ENCODE measurements at regions not wholly inside any gene's neighbourhood (a gene's known extent, or its start where the extent isn't known, plus 50 kb on each side); places are given as distances from the start of the nearest gene placed in this dataset.
A peak's percentile ranks its signal among the peaks of the same experiment; 100 is the strongest.

DNA sequence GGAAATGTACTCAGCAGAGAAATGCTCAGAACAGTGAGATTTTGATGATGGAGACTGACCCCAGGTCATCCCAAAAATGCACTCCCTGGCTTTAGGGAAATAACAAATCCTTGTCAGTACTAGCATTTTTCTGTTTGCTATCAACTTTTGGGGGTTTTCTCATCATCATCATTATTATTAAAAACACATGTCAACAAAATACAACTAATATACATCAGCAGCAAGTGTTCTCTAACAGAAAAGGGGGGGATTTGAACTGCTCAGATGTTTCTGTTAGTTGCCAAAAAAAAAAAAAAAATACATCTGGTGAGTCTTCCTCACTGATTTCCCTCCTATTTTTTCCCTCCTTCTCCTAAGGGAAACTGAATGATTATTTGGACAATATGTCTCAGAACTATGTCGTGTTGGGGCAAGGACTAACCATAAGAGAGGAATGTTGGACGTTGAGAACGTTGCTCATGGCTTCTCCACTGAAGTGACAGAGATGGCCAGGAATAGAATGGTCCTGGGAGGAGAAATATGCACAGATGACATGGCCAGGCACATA lies 230.0 kb upstream of the MCTP2 start:
- DNase-seq = no peak

GRCh38 chr15:94000606-94001005 lies 230.8 kb upstream of the MCTP2 start:
- no peak for DNase-seq

DNA sequence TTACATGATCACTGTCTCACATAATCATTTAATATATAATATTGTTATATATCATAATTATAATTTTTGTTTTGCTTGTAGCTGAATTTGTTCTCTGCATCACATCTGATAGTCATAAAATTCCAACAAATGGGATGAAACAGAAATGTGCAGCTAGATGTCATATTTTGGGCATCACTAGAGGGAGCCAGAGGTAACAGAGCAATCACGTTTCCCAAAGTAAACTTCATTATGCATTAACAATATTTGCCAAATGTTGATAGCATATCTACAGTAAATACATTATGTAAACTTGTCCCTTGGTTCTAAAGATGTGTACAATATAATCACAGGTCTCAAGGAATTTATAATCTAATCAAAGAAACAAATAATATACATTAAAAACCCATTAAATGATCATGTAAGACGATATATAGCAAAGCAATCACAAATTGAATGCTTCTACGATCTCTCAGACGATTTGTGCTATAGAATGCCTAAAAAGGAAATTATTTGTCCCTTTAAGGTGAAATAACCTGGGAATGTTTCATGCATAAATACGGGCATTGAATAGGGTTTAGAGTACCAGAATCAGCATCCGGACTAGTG lies 234.2 kb upstream of the MCTP2 start:
- DNase-seq = no peak

DNA sequence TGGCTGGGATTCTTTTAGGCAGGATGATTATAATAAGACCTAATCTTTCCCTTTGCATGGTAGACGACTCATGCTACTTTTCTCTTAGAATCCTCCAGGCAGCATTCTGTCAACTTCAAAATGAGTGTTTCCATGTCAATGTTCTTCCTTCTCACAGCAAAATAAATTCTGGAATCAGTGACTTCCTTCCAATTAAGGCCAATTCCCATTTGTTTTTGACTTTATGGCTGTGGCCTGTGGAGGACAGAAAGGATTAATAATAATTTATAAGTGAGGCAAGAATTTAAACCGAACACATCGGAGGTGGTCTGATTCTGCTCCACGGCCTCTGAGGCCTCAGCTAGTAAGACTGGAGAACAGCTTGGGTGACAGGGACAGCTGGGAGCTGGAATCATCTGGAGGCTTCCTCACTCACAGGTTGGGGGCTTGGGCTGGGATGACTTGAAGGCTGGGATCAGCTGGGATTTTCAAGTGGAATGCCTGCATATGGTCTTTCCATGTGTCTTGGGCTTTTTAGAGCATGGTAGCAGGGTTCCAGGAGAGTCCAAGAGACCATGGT lies 241.8 kb upstream of the MCTP2 start:
- no peak for DNase-seq

GRCh38 chr15:93987068-93987467 lies 244.3 kb upstream of the MCTP2 start:
- DNase-seq = no peak

- no peak for DNase-seq
Observed at GRCh38 chr15:93986400-93986984, 244.9 kb upstream of the MCTP2 start.

GRCh38 chr15:93985925-93986324 lies 245.4 kb upstream of the MCTP2 start:
- DNase-seq = no peak

DNA sequence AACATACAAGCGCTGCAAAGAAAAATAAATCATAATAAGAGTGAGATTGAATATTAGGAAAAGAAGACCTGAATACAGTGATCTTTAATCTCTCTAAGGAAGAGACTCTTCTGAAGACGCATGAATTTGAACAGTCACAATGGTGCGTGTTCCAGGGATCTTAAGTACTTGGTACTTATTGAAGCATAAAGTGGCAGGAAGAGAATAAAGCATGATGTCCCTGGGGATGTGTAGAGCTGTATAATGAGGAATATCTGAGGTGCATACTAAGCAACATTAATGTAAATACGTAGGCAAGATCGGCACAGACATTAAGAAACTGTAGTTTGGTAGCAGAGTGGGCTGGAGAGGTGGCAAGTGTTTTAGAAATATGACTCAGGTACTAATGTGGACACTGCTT lies 246.2 kb upstream of the MCTP2 start:
- no peak for DNase-seq

DNA sequence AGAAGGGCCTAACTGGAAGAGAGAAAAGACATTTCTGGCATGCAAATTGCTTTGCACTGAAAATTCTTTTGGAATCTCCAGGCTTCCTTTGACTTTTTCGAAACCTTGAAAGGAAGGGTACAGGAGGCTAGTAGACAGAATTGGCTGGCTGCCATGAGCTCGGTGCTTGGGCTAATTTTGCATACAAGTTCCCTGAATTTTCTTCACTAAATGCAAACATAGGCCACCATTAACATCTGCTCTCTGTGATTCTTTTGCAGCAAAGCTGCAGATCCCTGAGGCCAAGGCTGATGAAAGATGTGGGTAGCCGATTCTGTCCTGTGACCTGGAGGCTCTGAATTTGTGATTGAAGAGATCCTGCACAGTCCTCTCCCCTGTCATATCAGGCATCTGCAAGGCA lies 247.8 kb upstream of the MCTP2 start:
- DNase-seq = no peak

GRCh38 chr15:93982226-93982727 lies 249.1 kb upstream of the MCTP2 start:
- DNase-seq = no peak

DNA sequence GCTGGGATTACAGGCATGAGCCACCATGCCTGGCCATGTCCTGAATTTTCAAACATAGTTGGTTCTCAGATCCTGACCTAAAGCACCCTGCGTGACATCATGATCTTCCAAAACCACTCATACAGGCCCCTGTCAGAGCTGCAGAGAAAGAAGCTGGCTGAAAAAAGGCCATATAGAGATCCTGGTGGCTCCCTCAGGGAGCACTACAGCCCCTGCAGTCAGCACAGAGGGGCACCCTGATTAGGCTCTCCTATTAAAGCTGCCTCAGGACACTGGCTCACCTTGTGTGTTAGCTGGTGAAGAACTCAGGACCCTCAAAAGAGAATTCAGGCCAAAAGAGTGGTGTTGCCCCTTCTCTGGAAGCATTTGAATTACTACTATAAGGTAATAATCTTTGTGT lies 249.7 kb upstream of the MCTP2 start:
- no peak for DNase-seq

DNA sequence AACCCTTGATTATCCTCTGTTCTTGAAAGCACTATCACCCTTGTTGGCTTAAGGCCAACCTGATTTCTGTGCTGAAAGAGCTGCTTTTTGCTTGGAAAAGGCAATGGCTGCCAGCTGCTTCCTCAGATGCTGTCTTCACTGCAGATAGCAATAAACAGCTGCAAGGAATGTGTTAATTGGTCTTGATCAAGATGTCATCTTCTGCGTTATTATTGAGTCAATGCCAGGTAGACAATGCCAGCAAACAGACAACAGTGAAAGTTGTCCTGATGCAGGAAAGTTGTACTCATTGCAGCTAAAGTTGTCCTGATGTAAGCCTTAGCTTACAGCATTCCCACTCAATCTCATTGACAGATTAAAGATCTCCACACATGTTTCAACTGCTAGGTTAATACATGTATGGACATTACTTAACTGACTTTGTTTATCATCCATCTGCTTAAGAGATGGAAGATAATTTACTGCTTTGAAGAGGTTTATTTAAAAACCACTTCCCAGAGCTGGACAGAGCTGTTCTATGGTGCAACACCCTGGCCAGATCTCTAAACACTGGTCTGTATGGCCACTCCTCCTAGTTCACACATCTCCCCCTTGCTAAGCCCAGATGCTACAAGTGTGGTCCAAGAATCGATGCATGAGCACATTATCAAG lies 251.0 kb upstream of the MCTP2 start:
- no peak for DNase-seq

DNA sequence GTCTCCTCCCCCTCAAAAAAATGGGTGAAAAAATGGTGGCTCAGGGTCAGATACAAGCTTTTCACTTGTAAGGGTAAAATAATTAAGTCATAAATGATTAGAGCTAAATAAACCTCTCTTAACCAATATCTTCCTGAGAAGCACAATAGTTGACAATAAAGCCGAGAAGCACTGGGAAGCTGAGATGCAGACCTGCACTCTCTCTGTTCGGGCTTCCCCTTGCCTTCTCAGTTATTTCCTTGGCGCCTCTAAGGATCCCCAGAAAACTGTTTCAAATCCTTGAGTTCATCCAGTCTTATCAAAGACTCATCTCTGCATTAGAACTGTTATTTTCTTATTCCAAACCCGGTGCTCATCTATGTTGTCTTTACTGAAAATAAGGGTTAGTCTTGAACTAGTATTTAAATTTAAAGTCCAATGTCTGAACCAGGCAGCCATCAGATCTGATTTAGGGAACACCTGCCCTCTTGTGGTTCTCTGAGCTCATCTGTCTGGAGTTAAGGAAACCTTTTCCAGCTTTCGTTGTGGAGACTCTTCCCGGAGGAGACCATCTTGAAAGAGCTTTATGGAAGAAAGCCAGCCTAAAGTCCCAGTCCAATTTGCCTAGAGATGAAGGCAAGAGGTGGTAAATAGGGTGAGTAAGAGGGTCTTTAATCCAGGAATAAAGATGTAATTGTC lies 256.4 kb upstream of the MCTP2 start:
- DNase-seq = no peak

DNA sequence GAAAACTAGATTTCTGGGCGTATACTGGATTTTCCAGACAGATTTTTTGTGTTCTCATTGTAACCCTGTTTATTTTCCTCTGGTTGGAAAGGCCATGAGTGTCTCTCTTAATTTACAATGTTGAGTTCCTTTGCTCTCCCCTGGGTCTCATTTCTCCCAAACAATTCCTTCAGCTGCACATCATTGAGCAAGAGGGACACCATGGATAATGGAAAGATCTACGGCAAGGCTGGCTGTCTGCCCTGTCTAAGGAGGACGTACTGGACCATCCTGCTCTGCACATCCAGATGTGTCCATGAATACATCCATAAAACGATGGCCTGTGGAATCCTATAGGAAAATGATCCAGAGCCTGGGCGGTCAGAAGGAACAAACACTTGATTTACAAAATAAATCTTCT lies 258.1 kb upstream of the MCTP2 start:
- DNase-seq = no peak

GRCh38 chr15:93968773-93969172 lies 262.6 kb upstream of the MCTP2 start:
- DNase-seq = no peak

DNA sequence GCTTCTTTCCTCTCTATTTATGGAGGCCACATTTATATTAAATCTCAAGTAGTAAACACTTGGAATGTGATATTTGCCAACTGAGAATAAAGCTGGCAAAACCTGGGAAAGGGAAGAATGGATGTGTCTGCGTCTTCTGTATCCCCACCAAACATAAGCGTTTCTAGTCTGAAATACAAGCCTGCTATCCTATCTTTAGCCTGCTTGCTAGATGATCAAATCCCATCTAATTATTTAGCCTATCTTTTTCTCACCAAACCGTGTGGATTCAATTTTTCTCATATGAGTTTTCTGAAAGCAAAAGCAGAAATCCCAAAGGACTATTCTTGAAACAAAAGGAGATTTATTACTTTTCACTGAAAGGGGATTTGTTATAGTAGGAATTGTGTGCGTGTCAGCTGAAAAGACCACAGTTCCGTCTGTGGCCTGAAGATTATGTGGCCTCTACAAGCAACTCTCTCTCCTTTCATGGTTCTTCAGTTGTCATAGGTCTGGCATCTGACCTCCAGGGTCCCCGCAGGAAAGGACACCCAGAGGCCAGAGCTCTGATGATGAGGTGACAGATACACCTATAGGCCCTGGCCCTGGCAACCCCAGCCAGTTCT lies 266.0 kb upstream of the MCTP2 start:
- DNase-seq = no peak

- no peak for DNase-seq
Observed at GRCh38 chr15:93954985-93955571, 276.3 kb upstream of the MCTP2 start.

DNA sequence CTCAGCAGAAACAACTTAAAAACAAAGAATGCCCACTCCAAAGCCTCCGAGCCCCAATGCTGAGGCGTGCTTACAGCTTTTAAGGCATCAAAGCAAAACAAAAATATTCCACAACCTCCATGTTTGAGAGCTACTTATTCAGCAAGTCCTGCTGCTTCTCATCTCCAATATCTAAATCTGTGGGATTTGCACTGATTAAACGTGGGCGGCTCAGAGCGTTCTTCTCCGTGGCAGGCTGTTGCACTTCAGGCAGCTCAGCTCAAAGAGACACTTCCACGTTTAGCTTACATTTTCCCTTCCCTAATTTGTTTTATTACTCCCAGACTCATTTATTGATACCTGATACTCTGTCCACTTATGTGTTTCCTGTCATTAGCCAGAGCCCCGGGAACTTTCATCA lies 282.6 kb upstream of the MCTP2 start:
- DNase-seq = peak; percentile 3

DNA sequence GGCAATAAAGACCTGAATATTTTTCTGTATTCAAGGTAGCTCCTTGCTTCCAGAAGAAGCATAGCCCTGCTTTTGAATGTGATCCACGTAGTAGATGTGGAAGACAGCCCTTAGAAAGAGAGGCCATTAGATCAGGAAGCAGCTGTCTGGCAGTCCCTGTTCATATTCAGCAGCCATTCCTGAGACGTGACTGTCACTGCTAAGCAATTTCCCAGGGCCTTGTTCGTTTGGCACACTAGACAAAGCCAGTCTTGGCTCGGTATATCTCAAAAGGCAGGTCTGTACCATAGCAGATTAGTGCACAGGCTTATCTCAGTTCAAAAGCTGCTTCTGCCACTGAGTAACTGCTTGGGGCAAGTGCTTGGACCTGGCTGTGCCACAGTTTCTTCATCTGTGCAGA lies 287.8 kb upstream of the MCTP2 start:
- no peak for DNase-seq

DNA sequence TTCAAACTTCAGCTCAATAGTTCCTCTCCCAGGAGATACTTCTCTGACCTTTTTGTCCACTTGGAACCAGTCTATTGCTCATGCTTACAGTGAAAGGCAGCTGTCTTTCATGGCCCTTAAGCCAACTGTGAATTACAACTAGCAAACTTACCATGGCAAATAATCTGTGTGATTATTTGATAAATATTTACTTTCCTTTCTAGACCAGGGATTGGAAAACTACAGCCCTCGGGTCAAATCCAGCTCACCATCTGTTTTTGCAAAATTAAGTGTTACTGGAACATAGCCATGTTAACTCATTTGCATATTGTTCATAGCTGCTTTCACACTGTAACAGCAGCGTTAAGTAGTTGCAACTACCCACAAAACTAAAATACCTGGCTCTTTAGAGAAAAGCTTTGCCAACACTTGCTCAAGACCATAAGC lies 289.1 kb upstream of the MCTP2 start:
- DNase-seq = no peak

GRCh38 chr15:93941697-93942096 lies 289.7 kb upstream of the MCTP2 start:
- DNase-seq = no peak

DNA sequence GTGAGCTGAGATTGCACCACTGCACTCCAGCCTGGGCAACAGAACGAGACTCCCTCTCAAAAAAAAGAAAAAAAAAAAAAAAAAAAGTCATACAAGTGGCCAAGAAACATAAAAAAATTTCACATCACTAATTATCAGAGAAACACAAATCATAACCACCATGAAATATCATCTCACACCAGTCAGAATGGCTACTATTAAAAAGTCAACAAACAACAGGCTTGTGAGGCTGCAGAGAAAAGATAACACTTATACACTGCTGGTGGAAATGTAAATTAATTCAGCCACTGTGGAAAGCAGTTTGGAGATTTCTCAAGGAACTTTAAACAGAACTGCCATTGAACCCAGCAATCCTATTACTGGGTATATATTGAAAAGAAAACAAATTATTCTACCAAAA lies 291.1 kb upstream of the MCTP2 start:
- no peak for DNase-seq

Data from NCI-H1436 (cell line).